NAMALWA (cell line): ENCODE measurements at regions not wholly inside any gene's neighbourhood (a gene's known extent, or its start where the extent isn't known, plus 50 kb on each side); places are given as distances from the start of the nearest gene placed in this dataset.
"Not testable (repeated sequence)": the region's sequence is repeated elsewhere in the genome, so short reads cannot be mapped to it uniquely, and the experiment has no call there.

Source experiments
- DNase-seq: peaks from one replicate; pipeline ENCODE4 v3.0.0-alpha.2; 2015; ENCODE audit warnings: low spot score

- DNase-seq = no peak
Measured at GRCh38 chr14:71536927-71537772, 395.1 kb upstream of the RGS6 start.

DNA sequence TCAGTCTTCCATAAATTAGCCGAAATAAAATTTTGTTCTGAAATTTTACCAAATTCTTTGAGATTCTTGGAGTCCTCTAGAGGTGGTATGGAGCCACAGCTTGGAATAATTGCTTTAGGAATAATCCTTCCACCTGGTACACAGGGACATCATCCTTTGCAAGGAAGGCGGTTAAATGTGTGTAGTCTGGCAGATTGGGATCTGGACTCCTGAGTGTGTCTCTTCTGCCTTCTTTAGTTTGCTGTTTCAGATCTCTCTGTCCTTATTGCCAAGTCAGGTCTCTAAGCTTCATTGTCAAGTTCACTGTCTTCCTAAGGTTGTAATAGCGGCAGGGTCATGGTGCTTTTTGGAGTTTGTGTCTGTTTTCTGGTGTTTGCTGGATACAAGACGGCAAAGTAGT is 393.9 kb upstream of the RGS6 start:
- no peak for DNase-seq

GRCh38 chr14:71538938-71539649 is 393.1 kb upstream of the RGS6 start:
- DNase-seq = no peak

GRCh38 chr14:71539650-71540285 is 392.5 kb upstream of the RGS6 start:
- no peak for DNase-seq

- DNase-seq = no peak
Measured at GRCh38 chr14:71541271-71541670, 391.0 kb upstream of the RGS6 start.

DNA sequence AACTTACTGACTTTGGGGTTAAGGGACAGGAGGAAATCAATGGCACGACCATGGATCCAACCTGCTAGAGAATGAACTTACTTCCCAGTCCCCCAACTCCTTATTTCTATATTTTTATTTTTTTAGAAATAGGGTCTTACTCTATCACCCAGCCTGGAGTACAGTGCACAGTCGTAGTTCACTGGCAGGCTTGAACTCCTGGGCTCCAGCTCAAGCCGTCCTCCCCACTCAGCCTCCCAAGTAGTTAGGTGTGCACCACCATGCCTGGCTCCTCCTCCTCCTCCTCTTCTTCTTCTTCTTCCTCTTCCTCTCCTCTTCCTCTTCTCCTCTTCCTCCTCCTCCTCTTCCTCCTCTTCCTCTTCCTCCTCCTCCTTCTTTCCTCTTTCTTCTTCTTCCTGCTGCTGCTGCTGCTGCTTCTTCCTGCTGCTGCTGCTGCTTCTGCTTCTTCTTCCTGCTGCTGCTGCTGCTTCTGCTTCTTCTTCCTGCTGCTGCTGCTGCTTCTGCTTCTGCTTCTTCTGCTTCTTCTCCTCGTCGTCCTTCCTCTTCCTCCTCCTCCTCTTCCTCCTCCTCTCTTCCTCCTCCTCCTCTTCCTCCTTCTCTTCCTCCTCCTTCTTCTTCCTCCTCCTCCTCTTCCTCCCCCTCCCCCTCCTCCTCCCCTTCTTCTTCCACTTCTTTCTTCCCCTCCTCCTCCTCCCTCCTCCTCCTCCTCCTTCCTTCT is 390.1 kb upstream of the RGS6 start:
- no peak for DNase-seq

GRCh38 chr14:71549421-71550050 is 382.7 kb upstream of the RGS6 start:
- DNase-seq = no peak

- no peak for DNase-seq
Measured at GRCh38 chr14:71550367-71550766, 381.9 kb upstream of the RGS6 start.

GRCh38 chr14:71551291-71551950 is 380.8 kb upstream of the RGS6 start:
- DNase-seq = no peak

- no peak for DNase-seq
Measured at GRCh38 chr14:71552809-71553208, 379.4 kb upstream of the RGS6 start.

DNA sequence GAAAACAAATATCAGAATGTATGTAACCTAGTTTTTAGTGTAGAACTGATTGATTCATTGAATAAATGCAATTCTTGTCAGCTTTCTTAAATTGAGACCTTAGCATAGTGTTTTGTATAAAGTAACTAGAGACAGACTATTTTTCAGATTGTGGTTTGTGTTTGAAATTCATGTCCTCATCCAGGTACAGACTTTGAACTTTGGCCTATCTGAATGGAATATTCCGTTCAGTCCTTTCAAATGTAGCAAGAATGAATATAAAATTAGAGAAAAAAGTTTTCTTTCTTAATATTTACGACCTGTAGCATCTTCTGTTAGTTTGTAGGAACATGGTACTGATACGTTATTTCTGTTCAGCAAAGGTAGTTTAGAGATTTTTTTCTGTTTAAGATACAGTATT is 378.4 kb upstream of the RGS6 start:
- no peak for DNase-seq

DNA sequence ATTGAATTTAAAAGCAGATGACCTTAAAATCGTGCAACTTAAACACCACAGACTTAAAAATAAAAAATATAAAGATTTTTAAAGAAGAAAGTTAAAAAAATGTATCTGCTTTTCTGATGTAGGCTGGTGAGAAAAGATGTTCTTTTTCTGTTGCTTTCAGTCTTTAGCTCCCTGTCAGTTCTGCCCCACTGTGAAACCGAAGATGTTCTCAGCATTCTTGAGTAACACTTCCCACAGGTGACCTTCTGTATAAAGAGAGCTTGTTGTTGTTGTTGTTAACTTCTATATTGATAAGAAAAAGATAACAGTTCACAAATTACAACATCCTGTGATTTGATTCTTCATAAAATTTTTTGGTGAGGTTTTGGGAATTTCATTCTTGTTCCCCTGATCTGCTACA is 377.9 kb upstream of the RGS6 start:
- DNase-seq = peak; percentile 24

GRCh38 chr14:71554959-71555612 is 377.1 kb upstream of the RGS6 start:
- DNase-seq = peak; percentile 1

DNA sequence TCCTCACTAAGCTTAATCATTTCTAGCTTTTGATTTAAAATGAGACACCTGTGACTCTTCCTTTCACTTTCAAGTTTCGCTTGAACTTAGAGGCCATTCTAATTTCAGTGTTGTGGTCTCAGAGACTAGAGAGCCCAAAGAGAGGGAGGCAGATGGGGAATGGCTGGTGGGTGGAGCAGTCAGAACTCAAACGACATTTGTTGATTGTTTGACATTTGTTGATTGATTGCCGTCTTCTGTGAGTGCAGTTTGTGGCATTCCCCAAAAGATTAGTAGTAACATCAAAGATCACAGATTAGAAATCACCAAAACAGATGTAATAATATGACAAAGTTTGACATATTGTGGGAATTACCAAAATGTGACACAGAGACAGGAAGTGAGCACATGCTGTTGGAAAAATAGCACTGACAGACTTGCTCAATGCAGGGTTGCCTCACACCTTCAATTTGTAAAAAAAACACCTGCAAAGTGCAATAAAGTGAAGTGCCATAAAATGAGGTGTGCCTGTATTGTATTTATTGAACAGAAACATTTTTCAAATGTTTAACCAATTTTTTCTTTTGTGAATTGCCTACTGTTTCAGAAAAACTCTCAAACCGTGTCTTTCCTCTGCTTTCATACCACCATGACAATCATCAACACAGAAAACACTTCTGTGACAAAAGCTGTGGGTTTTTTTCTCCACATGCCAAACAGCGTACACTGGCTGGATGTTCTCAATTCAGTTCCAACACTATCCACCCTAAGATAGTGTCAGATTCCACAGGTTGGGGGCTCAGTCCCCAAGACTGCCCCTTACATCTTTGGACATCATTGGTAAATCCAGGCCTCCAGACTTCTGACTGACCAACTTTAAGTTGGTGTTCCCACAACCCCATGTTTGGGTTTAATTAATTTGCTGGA is 376.3 kb upstream of the RGS6 start:
- peak; percentile 81 for DNase-seq

DNA sequence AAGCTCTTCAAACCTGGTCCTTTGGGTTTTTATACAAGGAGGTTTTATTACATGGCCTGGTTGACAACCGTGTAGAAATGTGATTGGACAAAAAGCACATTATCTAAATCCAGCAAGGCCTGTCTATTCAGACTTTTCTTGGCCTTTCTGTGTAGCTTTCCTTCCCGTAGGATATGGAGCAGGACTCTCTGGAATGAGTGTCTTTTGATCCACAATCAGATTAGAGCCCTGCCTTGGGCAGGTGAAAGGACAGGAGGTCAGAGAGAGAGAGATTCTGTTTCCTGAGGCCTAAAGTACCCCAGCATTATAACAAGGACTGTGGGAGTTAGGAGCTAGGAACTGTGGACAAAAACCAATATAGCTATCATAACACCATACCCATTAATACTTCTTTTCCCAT is 375.5 kb upstream of the RGS6 start:
- DNase-seq = no peak

GRCh38 chr14:71557351-71557750 is 374.9 kb upstream of the RGS6 start:
- DNase-seq = no peak

DNA sequence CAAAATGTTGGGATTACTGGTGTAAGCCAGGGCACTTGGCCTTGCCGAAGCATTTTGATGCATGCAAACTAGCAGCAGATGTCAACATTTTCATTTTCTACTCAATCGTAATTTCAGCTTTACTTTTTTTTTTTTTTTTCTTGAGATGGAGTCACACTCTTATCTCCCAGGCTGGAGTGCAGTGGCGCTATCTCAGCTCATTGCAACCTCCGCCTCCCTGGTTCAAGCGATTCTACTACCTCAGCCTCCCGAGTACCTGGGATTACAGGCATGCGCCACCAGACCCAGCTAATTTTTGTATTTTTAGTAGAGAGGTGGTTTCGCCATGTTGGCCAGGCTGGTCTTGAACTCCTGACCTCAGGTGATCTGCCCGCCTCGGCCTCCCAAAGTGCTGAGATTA is 373.3 kb upstream of the RGS6 start:
- DNase-seq = not testable (repeated sequence)

- DNase-seq = no peak
Measured at GRCh38 chr14:71560751-71561150, 371.5 kb upstream of the RGS6 start.

DNA sequence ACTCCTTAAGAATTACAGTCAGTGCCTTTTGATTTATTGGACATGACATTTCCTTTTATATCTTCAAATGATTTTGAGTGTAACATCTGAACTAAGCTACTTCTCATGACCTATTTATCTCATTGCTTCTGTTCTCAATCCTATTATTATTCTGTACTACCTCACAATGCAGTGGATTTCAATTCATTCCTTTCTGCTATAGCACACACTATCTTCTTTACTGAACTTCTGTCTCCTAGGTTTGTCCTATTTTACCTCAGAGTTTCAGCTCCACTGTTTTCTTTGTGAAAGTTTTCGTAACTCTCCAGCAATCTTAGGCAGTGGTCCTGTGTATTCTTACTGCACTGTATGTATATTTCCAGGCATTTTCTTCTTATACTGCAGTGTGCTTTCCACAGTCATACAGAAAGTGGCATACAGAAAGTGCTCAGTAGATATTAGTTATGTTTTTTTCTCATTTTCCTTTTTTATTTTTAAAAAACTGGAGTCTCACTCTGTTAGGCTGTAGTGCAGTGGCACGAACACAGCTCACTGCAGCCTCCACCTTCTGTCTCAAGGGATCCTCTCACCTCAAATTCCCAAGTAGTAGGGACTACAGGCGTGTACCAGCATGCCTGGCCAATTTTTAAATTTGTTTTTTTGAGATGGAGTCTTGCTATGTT is 368.6 kb upstream of the RGS6 start:
- DNase-seq = no peak
